ENCODE measurements at regions not wholly inside any gene's neighbourhood (a gene's known extent, or its start where the extent isn't known, plus 50 kb on each side); places are given as distances from the start of the nearest gene placed in this dataset.

DNA sequence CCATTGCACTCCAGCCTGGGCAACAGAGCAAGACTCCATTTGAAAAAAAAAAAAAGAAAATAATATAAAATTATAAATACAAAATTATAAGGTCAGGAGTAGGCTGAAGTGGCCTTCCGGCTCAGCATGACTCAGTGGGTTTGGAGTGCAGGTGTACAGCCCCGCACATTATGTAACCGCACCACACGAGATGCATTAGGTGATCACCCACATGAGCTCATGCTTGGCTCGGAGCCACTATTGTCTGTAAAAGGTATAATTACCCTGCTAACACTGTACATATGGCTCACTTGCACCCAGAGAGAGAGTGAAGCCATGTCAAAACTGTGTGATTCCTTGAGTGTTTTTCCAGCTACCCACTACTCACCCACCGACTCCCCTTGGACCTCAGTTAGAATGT is 557.0 kb downstream of the SLC6A15 start:
- Histone ChIP-seq H3K9me3 (replicated peaks in 1 of 2; ENCODE audit: control insufficient read depth in 1 of 2, insufficient read depth in 1 of 2, low read length in 2 of 2) (peaks cover 7 to 22% of the 10 kb centered on the region in 2 donors), H4K20me1 (ENCODE audit: insufficient read depth, low read length) (no peaks in the 10 kb centered on the region), H3K4me3 (replicated peaks in 1 of 3; ENCODE audit: low read depth in 2 of 3, low read length in 3 of 3) (no peak overlapping the region), H3K9ac (ENCODE audit: insufficient read depth, low read length, poor library complexity, severe bottlenecking) (no peak overlapping the region), H2AFZ (ENCODE audit: insufficient read depth, low read depth, low read length, poor library complexity, severe bottlenecking) (no peak overlapping the region), H3K36me3 (replicated peaks in 1 of 2; ENCODE audit: control insufficient read depth in 1 of 2, insufficient read depth in 2 of 2, low read length in 2 of 2) (no peaks in the 10 kb centered on the region), H3K27me3 (ENCODE audit: control insufficient read depth in 2 of 2, insufficient read depth in 2 of 2, low read length in 2 of 2) (no peaks in the 10 kb centered on the region), H3K79me2 (ENCODE audit: insufficient read depth, low read length) (no peaks in the 10 kb centered on the region), H3K4me2 (replicated peaks; ENCODE audit: extremely low read depth, low read length, poor library complexity, severe bottlenecking) (no peak overlapping the region), H3K27ac (ENCODE audit: low read depth in 1 of 2, low read length in 2 of 2) (no peak overlapping the region), H3K4me1 (ENCODE audit: control insufficient read depth in 1 of 2, insufficient read depth in 2 of 2, low read length in 2 of 2) (no peaks in the 10 kb centered on the region)
- Mint-ChIP-seq H3K4me1 (no peaks in the 10 kb centered on the region), H3K4me3 (no peak overlapping the region), H3K27me3 (ENCODE audit: low read depth in 3 of 3) (peaks cover 0 to 2% (median 1%) of the 10 kb centered on the region in 3 donors), H3K9me3 (peaks cover 0 to 19% (median 6%) of the 10 kb centered on the region in 7 donors), H3K36me3 (no peaks in the 10 kb centered on the region), H3K27ac (no peak overlapping the region)
- 100% methylated on average over 3 of the region's 6 CpGs for WGBS (ENCODE audit: insufficient coverage)
- TF ChIP-seq, protein P1, sequence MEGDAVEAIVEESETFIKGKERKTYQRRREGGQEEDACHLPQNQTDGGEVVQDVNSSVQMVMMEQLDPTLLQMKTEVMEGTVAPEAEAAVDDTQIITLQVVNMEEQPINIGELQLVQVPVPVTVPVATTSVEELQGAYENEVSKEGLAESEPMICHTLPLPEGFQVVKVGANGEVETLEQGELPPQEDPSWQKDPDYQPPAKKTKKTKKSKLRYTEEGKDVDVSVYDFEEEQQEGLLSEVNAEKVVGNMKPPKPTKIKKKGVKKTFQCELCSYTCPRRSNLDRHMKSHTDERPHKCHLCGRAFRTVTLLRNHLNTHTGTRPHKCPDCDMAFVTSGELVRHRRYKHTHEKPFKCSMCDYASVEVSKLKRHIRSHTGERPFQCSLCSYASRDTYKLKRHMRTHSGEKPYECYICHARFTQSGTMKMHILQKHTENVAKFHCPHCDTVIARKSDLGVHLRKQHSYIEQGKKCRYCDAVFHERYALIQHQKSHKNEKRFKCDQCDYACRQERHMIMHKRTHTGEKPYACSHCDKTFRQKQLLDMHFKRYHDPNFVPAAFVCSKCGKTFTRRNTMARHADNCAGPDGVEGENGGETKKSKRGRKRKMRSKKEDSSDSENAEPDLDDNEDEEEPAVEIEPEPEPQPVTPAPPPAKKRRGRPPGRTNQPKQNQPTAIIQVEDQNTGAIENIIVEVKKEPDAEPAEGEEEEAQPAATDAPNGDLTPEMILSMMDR (IDR thresholded peaks at IDR 0.05) = no peak
- no peak for DNase-seq
- intact Hi-C loops (cut with micrococcal nuclease) = no loop called here

DNA sequence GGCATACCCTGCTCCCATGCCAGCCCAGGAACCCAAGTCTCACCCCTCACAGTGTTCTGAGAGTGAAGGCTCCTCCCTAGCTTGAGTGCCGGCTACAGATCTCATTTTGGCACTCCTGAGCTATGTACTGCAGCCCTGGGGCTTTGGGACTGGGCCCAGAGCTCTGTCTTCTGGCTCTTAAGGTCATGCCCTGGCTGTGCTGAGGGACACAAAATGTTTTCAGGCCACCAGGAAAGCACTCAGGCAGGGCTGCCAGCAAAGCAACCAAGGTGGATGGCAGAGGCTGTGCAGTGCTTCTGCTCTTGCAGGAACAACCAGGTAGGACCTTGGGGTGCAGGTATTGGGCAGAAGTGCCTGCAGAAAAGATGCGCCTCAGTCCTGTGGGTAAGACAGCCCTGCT is 564.0 kb downstream of the SLC6A15 start:
- no peaks in the 10 kb centered on the region for H3K4me1 Mint-ChIP-seq
- Histone ChIP-seq H3K27me3 (ENCODE audit: control insufficient read depth in 2 of 2, insufficient read depth in 2 of 2, low read length in 2 of 2) (no peaks in the 10 kb centered on the region), H3K36me3 (replicated peaks in 1 of 2; ENCODE audit: control insufficient read depth in 1 of 2, insufficient read depth in 2 of 2, low read length in 2 of 2) (no peaks in the 10 kb centered on the region), H4K20me1 (ENCODE audit: insufficient read depth, low read length) (no peaks in the 10 kb centered on the region), H2AFZ (ENCODE audit: insufficient read depth, low read depth, low read length, poor library complexity, severe bottlenecking) (no peak overlapping the region), H3K4me2 (replicated peaks; ENCODE audit: extremely low read depth, low read length, poor library complexity, severe bottlenecking) (no peak overlapping the region), H3K79me2 (ENCODE audit: insufficient read depth, low read length) (no peaks in the 10 kb centered on the region), H3K9ac (ENCODE audit: insufficient read depth, low read length, poor library complexity, severe bottlenecking) (no peak overlapping the region), H3K4me3 (replicated peaks in 1 of 3; ENCODE audit: low read depth in 2 of 3, low read length in 3 of 3) (no peak overlapping the region), H3K9me3 (replicated peaks in 1 of 2; ENCODE audit: control insufficient read depth in 1 of 2, insufficient read depth in 1 of 2, low read length in 2 of 2) (peaks cover 3 to 7% of the 10 kb centered on the region in 2 donors), H3K4me1 (ENCODE audit: control insufficient read depth in 1 of 2, insufficient read depth in 2 of 2, low read length in 2 of 2) (no peaks in the 10 kb centered on the region), H3K27ac (ENCODE audit: low read depth in 1 of 2, low read length in 2 of 2) (no peak overlapping the region)
- peaks cover 0 to 1% (median 0%) of the 10 kb centered on the region in 3 donors for H3K27me3 Mint-ChIP-seq (ENCODE audit: low read depth in 3 of 3)
- intact Hi-C loops (cut with micrococcal nuclease) = no loop called here
- no peak overlapping the region for H3K4me3 Mint-ChIP-seq
- TF ChIP-seq, protein P1 (IDR thresholded peaks at IDR 0.05) = no peak
- H3K27ac Mint-ChIP-seq = no peak overlapping the region
- DNase-seq = no peak
- 70% methylated on average over 2 of the region's 2 CpGs for whole genome bisulfite sequencing (ENCODE audit: insufficient coverage)
- no peaks in the 10 kb centered on the region for H3K36me3 Mint-ChIP-seq
- H3K9me3 Mint-ChIP-seq = peaks cover 0 to 7% (median 0%) of the 10 kb centered on the region in 7 donors

All from CD14-positive monocyte (primary cell).